Left ventricle myocardium inferior (tissue), 1 donor: ENCODE measurements at regions not wholly inside any gene's neighbourhood (a gene's known extent, or its start where the extent isn't known, plus 50 kb on each side); places are given as distances from the start of the nearest gene placed in this dataset.
"Not testable (repeated sequence)": the region's sequence is repeated elsewhere in the genome, so short reads cannot be mapped to it uniquely, and the experiment has no call there.

Experiments used
- DNase-seq: peaks from one replicate; pipeline ENCODE4 v3.0.0-alpha.2; 2020
- H3K27ac ChIP-seq: fragments of 200-600 bp; replicated peaks from 2 replicates; pipeline ENCODE4 v1.8.0; 2021
- H3K27me3 ChIP-seq: fragments of 200-600 bp; 2 replicates; pipeline ENCODE4 v1.8.0; 2021; ENCODE audit warnings: low read depth
- H3K36me3 ChIP-seq: fragments of 200-600 bp; 2 replicates; pipeline ENCODE4 v1.8.0; 2021
- H3K4me1 ChIP-seq: fragments of 200-600 bp; 2 replicates; pipeline ENCODE4 v1.8.0; 2021
- H3K4me3 ChIP-seq: fragments of 200-600 bp; 2 replicates; pipeline ENCODE4 v1.8.0; 2021; ENCODE audit warnings: mild to moderate bottlenecking, moderate library complexity
- H3K9me3 ChIP-seq: fragments of 200-600 bp; replicated peaks from 2 replicates; pipeline ENCODE4 v1.8.0; 2021
- CTCF ChIP-seq: fragments of 200-600 bp; IDR thresholded peaks from 2 replicates; pipeline ENCODE4 v1.8.0; 2021; ENCODE audit warnings: antibody characterized with exemption, mild to moderate bottlenecking, borderline replicate concordance
- intact Hi-C: fragments of 100-400 bp; cut with micrococcal nuclease; formaldehyde crosslinking; loops from one replicate; pipeline ENCODE4 v1.11.0; 2022
- donor health status: DM: no; HTN: yes; CAD: no; lungs with severe emphysema.

GRCh38 chr20:30910937-30911725 lies 346.3 kb upstream of the DEFB115 start:
- Histone ChIP-seq H3K4me1 (no peaks in the 10 kb centered on the region), H3K27ac (no peak overlapping the region), H3K4me3 (no peak overlapping the region), H3K9me3 (peaks cover 4% of the 10 kb centered on the region), H3K36me3 (no peaks in the 10 kb centered on the region), H3K27me3 (peaks cover 43% of the 10 kb centered on the region)
- no peak for DNase-seq
- no peak for TF ChIP-seq CTCF
- intact Hi-C loops, result no loop called here

GRCh38 chr20:30911832-30912660 lies 345.4 kb upstream of the DEFB115 start:
- H3K36me3 ChIP-seq, H3K4me1 ChIP-seq, DNase-seq, H3K27ac ChIP-seq, intact Hi-C loops, H3K9me3 ChIP-seq: not testable (repeated sequence)
- peak overlapping the region; percentile 43 for H3K4me3 ChIP-seq
- peak; percentile 41 for TF ChIP-seq CTCF
- H3K27me3 ChIP-seq, result peaks cover 43% of the 10 kb centered on the region

- H3K4me1 ChIP-seq, H3K27ac ChIP-seq, intact Hi-C loops, DNase-seq, H3K36me3 ChIP-seq, H3K9me3 ChIP-seq: not testable (repeated sequence)
- peaks cover 43% of the 10 kb centered on the region for H3K27me3 ChIP-seq
- H3K4me3 ChIP-seq, result peak overlapping the region; percentile 43
Measured at GRCh38 chr20:30912661-30913026, 344.8 kb upstream of the DEFB115 start.

- H3K27ac ChIP-seq, H3K36me3 ChIP-seq, H3K4me3 ChIP-seq, H3K9me3 ChIP-seq, H3K4me1 ChIP-seq, intact Hi-C loops, DNase-seq: not testable (repeated sequence)
- peaks cover 47% of the 10 kb centered on the region for H3K27me3 ChIP-seq
Measured at GRCh38 chr20:30916404-30916803, 341.1 kb upstream of the DEFB115 start.

GRCh38 chr20:30919514-30920188 lies 337.8 kb upstream of the DEFB115 start:
- peaks cover 19% of the 10 kb centered on the region for H3K9me3 ChIP-seq
- TF ChIP-seq CTCF, result no peak
- intact Hi-C loops, result no loop called here
- no peaks in the 10 kb centered on the region for H3K4me1 ChIP-seq
- DNase-seq, result no peak
- no peak overlapping the region for H3K27ac ChIP-seq
- H3K36me3 ChIP-seq, result no peaks in the 10 kb centered on the region
- no peak overlapping the region for H3K4me3 ChIP-seq
- peaks cover 32% of the 10 kb centered on the region for H3K27me3 ChIP-seq

GRCh38 chr20:30921286-30922071 lies 336.0 kb upstream of the DEFB115 start:
- DNase-seq, result no peak
- H3K9me3 ChIP-seq, result peaks cover 38% of the 10 kb centered on the region
- H3K4me3 ChIP-seq, result no peak overlapping the region
- peaks cover 12% of the 10 kb centered on the region for H3K36me3 ChIP-seq
- intact Hi-C loops, result no loop called here
- no peaks in the 10 kb centered on the region for H3K4me1 ChIP-seq
- H3K27me3 ChIP-seq, result peaks cover 21% of the 10 kb centered on the region
- no peak for TF ChIP-seq CTCF
- no peak overlapping the region for H3K27ac ChIP-seq
